Liver (tissue), 8 donors: ENCODE measurements at regions not wholly inside any gene's neighbourhood (a gene's known extent, or its start where the extent isn't known, plus 50 kb on each side); places are given as distances from the start of the nearest gene placed in this dataset.

ENCODE experiments used
- DNase-seq: peaks from one replicate; pipeline ENCODE4 v3.0.0-alpha.2; 2017; ENCODE audit warnings: low spot score
- H3K27ac ChIP-seq, 2 donors: one replicate each; pipeline ENCODE4 v1.7.0; 2013; ENCODE audit warnings: inconsistent platforms in 2 of 2, low read length in 2 of 2, control low read depth in 1 of 2, low read depth in 1 of 2, mild to moderate bottlenecking in 1 of 2
- H3K27me3 ChIP-seq, 4 donors: one replicate each; pipeline versions ENCODE4 v1.6.1 to v1.7.0; 2013; ENCODE audit warnings: low read length in 3 of 4, inconsistent platforms in 1 of 4, mild to moderate bottlenecking in 1 of 4, moderate library complexity in 1 of 4; ENCODE audit not compliant: control insufficient read depth in 4 of 4, insufficient read depth in 4 of 4
- H3K36me3 ChIP-seq, 4 donors: one replicate each; pipeline versions ENCODE4 v1.6.1 to v1.7.0; 2013; ENCODE audit warnings: low read length in 3 of 4, mild to moderate bottlenecking in 3 of 4, low read depth in 1 of 4, moderate library complexity in 1 of 4; ENCODE audit not compliant: control insufficient read depth in 4 of 4, insufficient read depth in 3 of 4
- H3K4me1 ChIP-seq, 4 donors: one replicate each; pipeline versions ENCODE4 v1.6.1 to v1.7.0; 2013; ENCODE audit warnings: low read length in 3 of 4, mild to moderate bottlenecking in 3 of 4, moderate library complexity in 1 of 4; ENCODE audit not compliant: control insufficient read depth in 4 of 4, insufficient read depth in 4 of 4
- H3K4me3 ChIP-seq, 3 donors: one replicate each; pipeline versions ENCODE4 v1.6.1 to v1.7.0; 2013; ENCODE audit warnings: low read length in 3 of 3, control low read depth in 1 of 3, low read depth in 1 of 3, mild to moderate bottlenecking in 1 of 3
- H3K9ac ChIP-seq, 2 donors: one replicate each; pipeline ENCODE4 v1.7.0; 2013; ENCODE audit warnings: low read length in 2 of 2, mild to moderate bottlenecking in 2 of 2, moderate library complexity in 2 of 2, control low read depth in 1 of 2, low read depth in 1 of 2
- H3K9me3 ChIP-seq, 4 donors: one replicate each; pipeline versions ENCODE4 v1.6.1 to v1.7.0; 2013; ENCODE audit warnings: low read length in 3 of 4; ENCODE audit not compliant: control insufficient read depth in 4 of 4
- EGR1 ChIP-seq, 2 donors: IDR thresholded peaks; 2 replicates each; pipeline ENCODE4 v1.6.1; 2016 to 2018; ENCODE audit warnings: antibody characterized with exemption in 2 of 2, low read depth in 2 of 2
- FOXA1 ChIP-seq: IDR thresholded peaks from 2 replicates; pipeline ENCODE4 v1.6.1; 2016; ENCODE audit warnings: antibody characterized with exemption
- FOXA2 ChIP-seq: IDR thresholded peaks from 2 replicates; pipeline ENCODE4 v1.6.1; 2016; ENCODE audit warnings: antibody characterized with exemption
- GABPA ChIP-seq, 2 donors: IDR thresholded peaks in 1 of 2; conservative IDR thresholded peaks in 1 of 2; 2 replicates each; pipeline ENCODE4 v1.6.1; 2016; ENCODE audit warnings: antibody characterized with exemption in 2 of 2, mild to moderate bottlenecking in 1 of 2, moderate library complexity in 1 of 2
- HNF4A ChIP-seq, 2 donors: conservative IDR thresholded peaks; 2 replicates each; pipeline ENCODE4 v1.6.1; 2016; ENCODE audit warnings: antibody characterized with exemption in 2 of 2, mild to moderate bottlenecking in 2 of 2
- HNF4G ChIP-seq: IDR thresholded peaks from 2 replicates; pipeline ENCODE4 v1.6.1; 2016; ENCODE audit warnings: antibody characterized with exemption
- NR2F2 ChIP-seq: IDR thresholded peaks from 2 replicates; pipeline ENCODE4 v1.6.1; 2016; ENCODE audit warnings: antibody characterized with exemption
- RAD21 ChIP-seq, 2 donors: IDR thresholded peaks; 2 replicates each; pipeline ENCODE4 v1.6.1; 2016; ENCODE audit warnings: antibody characterized with exemption in 2 of 2, mild to moderate bottlenecking in 2 of 2
- SP1 ChIP-seq: IDR thresholded peaks from 2 replicates; pipeline ENCODE4 v1.6.1; 2018; ENCODE audit warnings: antibody characterized with exemption, mild to moderate bottlenecking
- YY1 ChIP-seq: IDR thresholded peaks from 2 replicates; pipeline ENCODE4 v1.6.1; 2016; ENCODE audit warnings: antibody characterized with exemption, mild to moderate bottlenecking
- ZBTB33 ChIP-seq: IDR thresholded peaks from 2 replicates; pipeline ENCODE4 v1.6.1; 2016; ENCODE audit warnings: antibody characterized with exemption
- WGBS: extraction: QIAGEN DNeasy Blood & Tissue Kit; methylation state at CpG from one replicate; pipeline ENCODE4 v1.1.7; 2013; 5-methylcytosine and 5-hydroxymethylcytosine counted together
- TF ChIP-seq, protein P1 (sequence below): fragments of 150-350 bp; IDR thresholded peaks from 2 replicates; pipeline ENCODE4 v1.5.1; 2017; ENCODE audit warnings: improper control_type of control experiment, low read depth, low read length; ENCODE audit not compliant: missing input control
- TF ChIP-seq, protein P2 (sequence below): IDR thresholded peaks from 2 replicates; pipeline ENCODE4 v1.6.1; 2016; ENCODE audit warnings: antibody characterized with exemption
- TF ChIP-seq, protein P3 (sequence below): IDR thresholded peaks from 2 replicates; pipeline ENCODE4 v1.6.1; 2016; ENCODE audit warnings: antibody characterized with exemption
- donor health status: healthy.
- donor health status: healthy.
- donor health status: healthy.
- donor health status: healthy.
- donor health status: healthy.

DNA sequence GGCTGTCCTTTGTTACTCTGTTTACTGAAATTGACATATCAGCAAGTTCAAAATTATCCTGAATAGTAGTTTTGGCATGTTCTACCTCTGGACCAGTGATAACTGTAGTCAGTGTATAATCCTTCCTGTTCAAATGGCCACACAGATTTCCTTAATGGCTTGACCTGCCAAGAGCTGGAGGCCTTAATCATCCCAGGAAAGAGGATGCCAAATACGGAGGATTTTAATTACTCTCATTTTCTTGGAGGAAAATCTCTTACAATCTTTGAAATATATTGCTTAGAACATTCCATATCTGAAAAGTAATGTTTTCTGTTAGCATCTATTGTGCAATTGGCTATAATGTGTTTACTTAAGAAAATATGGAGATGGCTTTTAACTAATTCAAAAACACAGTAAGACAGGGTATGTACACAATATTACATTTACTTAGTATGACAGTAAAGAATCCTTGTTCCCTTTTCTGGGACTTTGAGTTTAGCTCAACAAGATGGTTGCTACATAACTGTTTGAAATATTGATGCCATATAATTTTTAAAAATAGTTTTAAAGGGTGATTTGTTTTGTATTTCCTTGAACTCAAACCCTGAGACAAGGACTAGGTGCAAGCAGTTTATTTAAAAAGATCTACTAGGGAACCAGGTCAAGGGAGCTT is 68.9 kb upstream of the SELENOP start:
- no peaks in the 10 kb centered on the region for H3K36me3 ChIP-seq
- WGBS, result 71% methylated on average over 1 of the region's 1 CpG
- H3K9ac ChIP-seq, result no peak overlapping the region
- no peaks in the 10 kb centered on the region for H3K27me3 ChIP-seq
- DNase-seq, result no peak
- H3K4me3 ChIP-seq, result no peak overlapping the region
- H3K27ac ChIP-seq, result no peak overlapping the region
- H3K9me3 ChIP-seq, result no peaks in the 10 kb centered on the region
- peaks cover 11 to 46% (median 38%) of the 10 kb centered on the region in 4 donors for H3K4me1 ChIP-seq
- peak; percentile 18 for TF ChIP-seq NR2F2
- no peak for TF ChIP-seq YY1

- Histone ChIP-seq H3K4me3 (no peak overlapping the region), H3K4me1 (peaks cover 13 to 58% (median 48%) of the 10 kb centered on the region in 4 donors), H3K36me3 (no peaks in the 10 kb centered on the region), H3K27ac (peak overlapping the region in 1 of 2 donors; percentile 0), H3K9ac (peak overlapping the region in 1 of 2 donors; percentile 24), H3K27me3 (no peaks in the 10 kb centered on the region), H3K9me3 (no peaks in the 10 kb centered on the region)
- DNase-seq, result no peak
- TF ChIP-seq HNF4A (conservative IDR thresholded peaks at IDR 0.05), result peak; percentile 25 to 57
- TF ChIP-seq HNF4G, result peak; percentile 47
- TF ChIP-seq, protein P1, sequence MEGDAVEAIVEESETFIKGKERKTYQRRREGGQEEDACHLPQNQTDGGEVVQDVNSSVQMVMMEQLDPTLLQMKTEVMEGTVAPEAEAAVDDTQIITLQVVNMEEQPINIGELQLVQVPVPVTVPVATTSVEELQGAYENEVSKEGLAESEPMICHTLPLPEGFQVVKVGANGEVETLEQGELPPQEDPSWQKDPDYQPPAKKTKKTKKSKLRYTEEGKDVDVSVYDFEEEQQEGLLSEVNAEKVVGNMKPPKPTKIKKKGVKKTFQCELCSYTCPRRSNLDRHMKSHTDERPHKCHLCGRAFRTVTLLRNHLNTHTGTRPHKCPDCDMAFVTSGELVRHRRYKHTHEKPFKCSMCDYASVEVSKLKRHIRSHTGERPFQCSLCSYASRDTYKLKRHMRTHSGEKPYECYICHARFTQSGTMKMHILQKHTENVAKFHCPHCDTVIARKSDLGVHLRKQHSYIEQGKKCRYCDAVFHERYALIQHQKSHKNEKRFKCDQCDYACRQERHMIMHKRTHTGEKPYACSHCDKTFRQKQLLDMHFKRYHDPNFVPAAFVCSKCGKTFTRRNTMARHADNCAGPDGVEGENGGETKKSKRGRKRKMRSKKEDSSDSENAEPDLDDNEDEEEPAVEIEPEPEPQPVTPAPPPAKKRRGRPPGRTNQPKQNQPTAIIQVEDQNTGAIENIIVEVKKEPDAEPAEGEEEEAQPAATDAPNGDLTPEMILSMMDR, result no peak
- WGBS, result 24% methylated on average over 2 of the region's 2 CpGs
Measured at GRCh38 chr5:42879291-42879690, 67.6 kb upstream of the SELENOP start.

DNA sequence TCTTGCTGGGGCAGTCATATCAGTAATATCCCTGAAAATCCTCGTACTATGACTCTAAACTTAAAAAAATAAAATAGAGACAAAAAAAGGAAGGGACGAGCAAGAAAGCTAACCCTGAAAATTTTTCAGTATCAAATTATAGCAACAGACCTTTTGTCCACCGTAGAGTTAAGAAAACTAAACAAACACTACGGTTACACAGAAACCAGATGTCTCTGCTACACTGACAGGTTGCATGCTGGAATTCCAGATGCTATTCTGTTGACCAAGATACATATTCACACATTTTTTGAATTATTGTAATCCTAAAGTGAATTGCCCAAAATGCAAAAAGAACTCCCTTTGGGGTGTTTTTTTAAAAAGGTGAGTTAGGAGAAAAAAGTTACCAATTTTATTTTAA is 66.9 kb upstream of the SELENOP start:
- no peak for DNase-seq
- WGBS, result 39% methylated on average over 4 of the region's 4 CpGs
- Histone ChIP-seq H3K4me3 (no peak overlapping the region), H3K9me3 (no peaks in the 10 kb centered on the region), H3K36me3 (no peaks in the 10 kb centered on the region), H3K4me1 (peaks cover 13 to 65% (median 53%) of the 10 kb centered on the region in 4 donors), H3K9ac (no peak overlapping the region), H3K27ac (peak overlapping the region; percentile 23 to 87), H3K27me3 (no peaks in the 10 kb centered on the region)
- TF ChIP-seq RAD21 (IDR thresholded peaks at IDR 0.05), result no peak
- TF ChIP-seq, protein P2, sequence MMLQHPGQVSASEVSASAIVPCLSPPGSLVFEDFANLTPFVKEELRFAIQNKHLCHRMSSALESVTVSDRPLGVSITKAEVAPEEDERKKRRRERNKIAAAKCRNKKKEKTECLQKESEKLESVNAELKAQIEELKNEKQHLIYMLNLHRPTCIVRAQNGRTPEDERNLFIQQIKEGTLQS, result no peak
- no peak for TF ChIP-seq YY1
- TF ChIP-seq FOXA1, result no peak
- TF ChIP-seq HNF4G, result no peak
- TF ChIP-seq SP1, result no peak
- TF ChIP-seq, protein P3, sequence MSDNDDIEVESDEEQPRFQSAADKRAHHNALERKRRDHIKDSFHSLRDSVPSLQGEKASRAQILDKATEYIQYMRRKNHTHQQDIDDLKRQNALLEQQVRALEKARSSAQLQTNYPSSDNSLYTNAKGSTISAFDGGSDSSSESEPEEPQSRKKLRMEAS, result no peak
- no peak for TF ChIP-seq ZBTB33
- no peak for TF ChIP-seq NR2F2
- TF ChIP-seq FOXA2, result no peak
- TF ChIP-seq, protein P1, result no peak
- TF ChIP-seq GABPA (IDR thresholded peaks at IDR 0.05 in 1 of 2, conservative IDR thresholded peaks at IDR 0.05 in 1 of 2), result no peak
- TF ChIP-seq EGR1 (IDR thresholded peaks at IDR 0.05; ENCODE audit: low read depth in 2 of 2), result no peak
